GM19438 (cell line): ENCODE measurements at regions not wholly inside any gene's neighbourhood (a gene's known extent, or its start where the extent isn't known, plus 50 kb on each side); places are given as distances from the start of the nearest gene placed in this dataset.
"Not testable (repeated sequence)": the region's sequence is repeated elsewhere in the genome, so short reads cannot be mapped to it uniquely, and the experiment has no call there.

Experiments used
- ATAC-seq: cut with Tn5 transposase; IDR thresholded peaks from one replicate; pipeline ENCODE4 v1.9.1; 2021; ENCODE audit warnings: low read depth; ENCODE audit not compliant: unreplicated experiment

- ATAC-seq: no peak
Measured at GRCh38 chr6:144929262-144929661, 644.1 kb downstream of the UTRN start.

GRCh38 chr6:144931172-144932035 lies 646.3 kb downstream of the UTRN start:
- ATAC-seq: peak; percentile 72

GRCh38 chr6:144932621-144933020 lies 647.5 kb downstream of the UTRN start:
- no peak for ATAC-seq

GRCh38 chr6:144935181-144935580 lies 650.0 kb downstream of the UTRN start:
- no peak for ATAC-seq

- no peak for ATAC-seq
Measured at GRCh38 chr6:144935661-144936060, 650.5 kb downstream of the UTRN start.

- no peak for ATAC-seq
Measured at GRCh38 chr6:144936764-144937163, 651.6 kb downstream of the UTRN start.

- ATAC-seq: no peak
Measured at GRCh38 chr6:144939921-144940320, 654.8 kb downstream of the UTRN start.

- ATAC-seq: no peak
Measured at GRCh38 chr6:144944106-144944505, 659.0 kb downstream of the UTRN start.

- ATAC-seq: no peak
Measured at GRCh38 chr6:144947398-144947976, 662.4 kb downstream of the UTRN start.

- ATAC-seq: no peak
Measured at GRCh38 chr6:144951730-144952437, 666.7 kb downstream of the UTRN start.

- no peak for ATAC-seq
Measured at GRCh38 chr6:144952456-144953240, 667.5 kb downstream of the UTRN start.

- no peak for ATAC-seq
Measured at GRCh38 chr6:144953552-144954240, 668.6 kb downstream of the UTRN start.

GRCh38 chr6:144954241-144954556 lies 669.1 kb downstream of the UTRN start:
- ATAC-seq: no peak

- ATAC-seq: no peak
Measured at GRCh38 chr6:144955392-144955791, 670.3 kb downstream of the UTRN start.

GRCh38 chr6:144955859-144956258 lies 670.7 kb downstream of the UTRN start:
- ATAC-seq: no peak

- ATAC-seq: not testable (repeated sequence)
Measured at GRCh38 chr6:144956697-144957096, 671.6 kb downstream of the UTRN start.

- no peak for ATAC-seq
Measured at GRCh38 chr6:144957236-144957937, 672.3 kb downstream of the UTRN start.

- ATAC-seq: no peak
Measured at GRCh38 chr6:144969154-144969553, 684.0 kb downstream of the UTRN start.

- ATAC-seq: no peak
Measured at GRCh38 chr6:144969602-144970272, 684.6 kb downstream of the UTRN start.
